Mesothelial cell of epicardium (in vitro differentiated cells): ENCODE measurements at regions not wholly inside any gene's neighbourhood (a gene's known extent, or its start where the extent isn't known, plus 50 kb on each side); places are given as distances from the start of the nearest gene placed in this dataset.

Experiments used
- DNase-seq, 2 experiments: peaks; one replicate each; pipeline ENCODE4 v3.0.0; 2021; ENCODE audit warnings: low spot score in 2 of 2; ENCODE audit not compliant: unreplicated experiment in 2 of 2
- H3K27ac Mint-ChIP-seq: 2 replicates; pipeline ENCODE4 v1.8.0; 2021; ENCODE audit warnings: mixed read lengths
- H3K27me3 Mint-ChIP-seq: 2 replicates; pipeline ENCODE4 v1.8.0; 2021; ENCODE audit warnings: low read depth, mixed read lengths
- H3K36me3 Mint-ChIP-seq: 2 replicates; pipeline ENCODE4 v1.8.0; 2021; ENCODE audit warnings: mixed read lengths
- H3K4me1 Mint-ChIP-seq: 2 replicates; pipeline ENCODE4 v1.8.0; 2021; ENCODE audit warnings: mixed read lengths
- H3K4me3 Mint-ChIP-seq: 2 replicates; pipeline ENCODE4 v1.8.0; 2021; ENCODE audit warnings: mild to moderate bottlenecking, moderate library complexity, mixed read lengths
- H3K9me3 Mint-ChIP-seq: 2 replicates; pipeline ENCODE4 v1.8.0; 2021; ENCODE audit warnings: mixed read lengths
- CTCF ChIP-seq: fragments of 200-600 bp; sonication (generic); IDR thresholded peaks from one replicate; pipeline ENCODE4 v1.5.0; 2021; ENCODE audit warnings: antibody characterized with exemption; ENCODE audit not compliant: unreplicated experiment

- no peak for TF ChIP-seq CTCF
- Mint-ChIP-seq H3K27me3 (no peaks in the 10 kb centered on the region), H3K9me3 (peaks cover 8% of the 10 kb centered on the region), H3K4me1 (peaks cover 10% of the 10 kb centered on the region), H3K36me3 (no peaks in the 10 kb centered on the region), H3K27ac (no peak overlapping the region), H3K4me3 (no peak overlapping the region)
- no peak for DNase-seq
These were observed 51.0 kb upstream of the RGS8 start for GRCh38 chr1:182735343-182735742.

GRCh38 chr1:182739545-182739944, 50.0 kb upstream of the NPL start:
- peaks cover 10% of the 10 kb centered on the region for H3K4me1 Mint-ChIP-seq
- no peak overlapping the region for H3K4me3 Mint-ChIP-seq
- H3K36me3 Mint-ChIP-seq = no peaks in the 10 kb centered on the region
- peak overlapping the region; percentile 31 for H3K27ac Mint-ChIP-seq
- peaks cover 8% of the 10 kb centered on the region for H3K9me3 Mint-ChIP-seq
- no peaks in the 10 kb centered on the region for H3K27me3 Mint-ChIP-seq
- no peak for DNase-seq
- TF ChIP-seq CTCF = no peak
